HG03159 (cell line): ENCODE measurements at regions not wholly inside any gene's neighbourhood (a gene's known extent, or its start where the extent isn't known, plus 50 kb on each side); places are given as distances from the start of the nearest gene placed in this dataset.
"Not testable (repeated sequence)": the region's sequence is repeated elsewhere in the genome, so short reads cannot be mapped to it uniquely, and the experiment has no call there.

Experiments
- ATAC-seq: cut with Tn5 transposase; IDR thresholded peaks from one replicate; pipeline ENCODE4 v1.9.1; 2021; ENCODE audit warnings: mild to moderate bottlenecking, moderate library complexity; ENCODE audit not compliant: unreplicated experiment

GRCh38 chr7:145481985-145482384, 634.6 kb upstream of the CNTNAP2 start:
- ATAC-seq: no peak

DNA sequence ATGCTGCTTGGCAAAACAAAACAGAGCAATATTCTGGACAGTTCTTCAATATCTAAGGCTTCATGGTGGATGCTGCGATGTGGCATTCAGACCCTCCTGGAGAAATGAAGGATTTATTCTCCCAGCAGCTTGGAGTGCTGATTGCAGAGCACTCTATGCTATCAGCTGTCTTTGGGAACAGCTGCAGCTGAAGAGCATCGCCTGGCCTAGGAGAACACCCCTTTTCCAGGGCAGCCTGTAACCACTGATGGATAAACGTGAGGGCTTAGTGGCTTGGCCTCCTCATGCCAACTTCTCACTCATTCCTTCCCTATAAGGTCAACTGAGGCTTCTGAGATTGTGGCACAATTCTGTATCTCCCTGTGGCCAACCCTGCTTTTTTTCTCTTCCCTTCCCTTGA, 638.1 kb upstream of the CNTNAP2 start:
- no peak for ATAC-seq

DNA sequence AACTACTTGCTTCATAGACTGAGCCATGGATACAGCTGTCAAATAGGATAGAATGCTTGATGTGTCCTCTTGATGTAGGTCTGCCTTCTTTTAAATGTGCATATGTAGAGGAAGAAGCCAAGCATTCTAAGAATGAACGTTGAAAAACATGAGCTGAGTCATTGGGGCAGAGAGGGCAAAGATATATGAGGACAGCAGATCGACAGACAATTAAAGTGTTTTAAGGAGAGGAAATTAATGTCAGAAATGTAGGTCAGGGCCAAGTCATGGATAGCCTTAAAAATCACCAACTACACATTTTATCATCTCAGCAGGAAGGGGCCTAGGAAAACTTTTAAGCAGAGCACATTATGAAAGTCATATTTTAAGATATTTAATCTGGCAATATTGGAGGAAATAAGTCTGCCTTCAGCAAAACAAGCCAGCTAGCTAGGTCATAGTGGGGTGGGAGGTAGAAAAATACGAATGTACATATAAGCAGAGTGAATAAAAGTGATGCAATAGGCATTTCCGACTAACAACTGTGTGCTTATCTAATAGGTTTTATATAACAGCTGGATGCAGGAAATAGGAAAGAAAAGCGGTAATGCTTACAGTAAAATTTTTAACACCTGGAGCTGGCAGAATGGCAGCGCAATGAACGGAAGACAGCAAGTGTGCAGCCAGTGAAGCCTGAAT, 638.3 kb upstream of the TPK1 start:
- no peak for ATAC-seq

GRCh38 chr7:145471883-145472282, 636.0 kb upstream of the TPK1 start:
- ATAC-seq: no peak

- ATAC-seq: no peak
Observed at GRCh38 chr7:145464287-145464686, 628.4 kb upstream of the TPK1 start.

DNA sequence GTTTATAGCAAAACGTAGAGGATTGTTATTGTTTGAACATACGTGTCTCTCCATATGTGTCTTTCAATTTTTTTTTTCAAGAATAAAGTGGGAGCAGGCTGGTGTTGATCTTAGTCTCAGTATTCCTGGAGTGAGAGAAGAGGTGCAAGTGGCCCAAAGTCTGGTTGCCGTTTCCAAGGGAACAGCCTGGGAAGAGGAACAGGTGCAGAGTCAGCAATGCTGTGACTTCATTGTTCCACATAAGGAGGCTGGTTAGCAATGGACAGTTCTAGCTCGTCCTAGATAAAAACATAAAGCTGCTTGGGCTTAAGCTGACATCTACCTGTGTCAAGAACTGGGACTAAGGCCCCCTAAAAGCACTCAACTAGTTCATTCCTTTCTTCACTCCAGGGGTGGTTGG, 626.6 kb upstream of the TPK1 start:
- ATAC-seq: no peak

- no peak for ATAC-seq
Observed at GRCh38 chr7:145434811-145435210, 599.0 kb upstream of the TPK1 start.

DNA sequence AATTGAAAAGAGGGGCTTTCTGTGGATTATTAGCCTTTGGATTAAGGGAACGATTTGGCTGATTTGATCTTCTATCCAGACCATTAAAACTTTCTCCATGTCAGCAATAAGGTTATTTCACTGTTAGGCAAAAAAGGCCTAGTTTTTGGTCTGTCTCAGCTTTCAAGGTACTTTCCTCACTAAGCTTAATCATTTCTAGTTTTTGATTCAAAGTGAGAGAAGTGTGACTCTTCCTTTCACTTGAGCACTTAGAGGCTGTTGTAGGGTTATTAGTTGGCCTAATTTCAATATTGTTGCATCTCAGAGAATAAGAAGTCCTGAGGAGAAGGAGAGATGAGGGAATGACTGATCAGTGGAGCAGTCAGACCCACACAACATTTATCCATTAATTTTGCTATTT, 596.0 kb upstream of the TPK1 start:
- ATAC-seq: no peak

DNA sequence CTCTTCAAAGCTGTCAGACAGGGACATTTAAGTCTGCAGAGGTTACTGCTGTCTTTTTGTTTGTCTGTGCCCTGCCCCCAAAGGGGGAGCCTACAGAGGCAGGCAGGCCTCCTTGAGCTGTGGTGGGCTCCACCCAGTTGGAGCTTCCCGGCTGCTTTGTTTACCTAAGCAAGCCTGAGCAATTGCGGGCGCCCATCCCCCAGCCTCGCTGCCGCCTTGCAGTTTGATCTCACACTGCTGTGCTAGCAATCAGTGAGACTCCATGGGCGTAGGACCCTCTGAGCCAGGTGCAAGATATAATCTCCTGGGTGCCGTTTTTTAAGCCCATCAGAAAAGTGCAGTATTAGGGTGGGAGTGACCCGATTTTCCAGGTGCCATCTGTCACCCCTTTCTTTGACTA, 582.6 kb upstream of the TPK1 start:
- ATAC-seq: not testable (repeated sequence)

- ATAC-seq: no peak
Observed at GRCh38 chr7:145411066-145411465, 575.2 kb upstream of the TPK1 start.

GRCh38 chr7:145398758-145399157, 562.9 kb upstream of the TPK1 start:
- ATAC-seq: no peak

DNA sequence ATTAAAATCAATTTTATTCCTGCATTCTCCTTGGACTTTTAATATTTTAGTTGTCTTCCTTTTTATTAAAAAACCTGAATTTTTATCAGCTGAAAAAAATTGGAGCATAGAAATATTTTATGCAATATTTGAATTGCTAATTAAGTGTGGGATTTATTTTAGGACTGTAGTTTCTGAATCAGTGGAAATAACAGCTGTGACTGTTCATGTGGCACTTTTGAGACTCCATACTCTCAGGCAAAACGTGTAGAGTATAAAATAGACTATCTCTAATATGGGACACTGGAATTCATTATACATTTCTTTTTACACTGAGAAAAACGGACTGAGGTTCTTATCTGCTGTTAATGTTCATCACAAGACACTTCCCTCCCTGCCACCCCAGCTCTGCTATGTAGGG, 558.3 kb upstream of the TPK1 start:
- ATAC-seq: no peak

- ATAC-seq: no peak
Observed at GRCh38 chr7:145382762-145383161, 546.9 kb upstream of the TPK1 start.

- peak; percentile 69 for ATAC-seq
Observed at GRCh38 chr7:145378197-145378596, 542.3 kb upstream of the TPK1 start.

- ATAC-seq: no peak
Observed at GRCh38 chr7:145360511-145361100, 524.8 kb upstream of the TPK1 start.

GRCh38 chr7:145350334-145350733, 514.5 kb upstream of the TPK1 start:
- no peak for ATAC-seq

DNA sequence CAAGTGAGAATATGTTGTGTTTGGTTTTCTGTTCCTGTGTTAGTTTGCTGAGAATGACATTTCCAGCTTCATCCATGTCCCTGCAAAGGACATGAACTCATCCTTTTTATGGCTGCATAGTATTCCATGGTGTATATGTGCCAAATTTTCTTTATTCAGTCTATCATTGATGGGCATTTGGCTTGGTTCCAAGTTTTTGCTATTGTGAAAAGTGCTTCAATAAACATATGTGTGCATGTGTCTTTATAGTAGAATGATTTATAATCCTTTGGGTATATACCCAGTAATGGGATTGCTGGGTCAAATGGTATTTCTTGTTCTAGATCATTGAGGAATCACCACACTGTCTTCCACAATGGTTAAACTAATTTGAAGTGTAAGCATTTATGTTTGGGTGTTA, 513.6 kb upstream of the TPK1 start:
- ATAC-seq: not testable (repeated sequence)

GRCh38 chr7:145347271-145347670, 511.4 kb upstream of the TPK1 start:
- no peak for ATAC-seq

GRCh38 chr7:145339319-145339718, 503.5 kb upstream of the TPK1 start:
- no peak for ATAC-seq

GRCh38 chr7:145331522-145331921, 495.7 kb upstream of the TPK1 start:
- no peak for ATAC-seq

DNA sequence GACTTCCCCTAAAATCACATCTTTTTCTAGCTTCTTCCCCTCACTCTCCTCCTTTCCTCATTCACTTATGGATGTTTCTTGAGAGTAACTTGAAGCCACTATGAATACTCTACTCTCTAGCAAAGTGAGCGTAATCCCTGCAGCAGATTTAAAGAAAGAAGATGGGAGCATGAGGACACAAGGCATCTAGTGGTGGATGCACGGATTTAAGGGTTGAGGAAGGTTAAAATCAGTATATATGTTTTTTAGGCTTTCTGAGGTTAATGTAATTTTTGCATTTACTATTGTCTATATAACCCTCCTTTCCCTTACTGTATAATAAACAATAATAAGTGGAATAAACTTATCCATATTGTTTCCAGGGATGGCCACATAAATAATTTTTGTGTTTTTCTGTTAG, 495.2 kb upstream of the TPK1 start:
- no peak for ATAC-seq

GRCh38 chr7:145327646-145328045, 491.8 kb upstream of the TPK1 start:
- ATAC-seq: no peak

DNA sequence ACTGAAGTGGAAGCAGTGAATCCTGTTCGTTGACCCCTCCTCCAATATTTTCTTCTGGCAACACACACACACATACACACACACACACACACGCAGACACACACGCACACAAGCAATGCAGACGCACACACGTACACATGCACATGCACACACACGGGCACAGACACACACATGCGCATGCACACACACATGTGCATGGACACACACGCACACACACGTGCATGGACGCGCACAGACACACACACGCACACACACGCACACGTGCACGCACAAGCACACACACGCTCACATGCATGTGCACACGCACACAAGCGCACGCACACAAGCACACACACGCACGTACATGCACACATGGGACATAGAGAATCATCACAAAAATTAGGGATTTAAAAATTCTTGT, 488.2 kb upstream of the TPK1 start:
- ATAC-seq: no peak
